OCI-LY7 (cell line): ENCODE measurements at regions not wholly inside any gene's neighbourhood (a gene's known extent, or its start where the extent isn't known, plus 50 kb on each side); places are given as distances from the start of the nearest gene placed in this dataset.

Experiments used
- BruUV-seq: library from RNA; stranded (reverse); fragments of 400-500 nt; replicated peaks from 2 replicates; lab custom pipeline; 2021; lab: Mats Ljungman, UMichigan
- CTCF ChIA-PET: fragments of 300-600 bp; sonication (Branson Sonifier 250); formaldehyde crosslinking; loops from one replicate; lab custom pipeline; 2022; ENCODE audit warnings: antibody characterized with exemption; ENCODE audit not compliant: unreplicated experiment; lab: Charles Lee
- POLR2A ChIA-PET: fragments of 300-600 bp; sonication (Branson Sonifier 250); formaldehyde crosslinking; loops from one replicate; lab custom pipeline; 2022; ENCODE audit warnings: antibody characterized with exemption; lab: Charles Lee
- DNase-seq: peaks from one replicate; pipeline ENCODE4 v3.0.0-alpha.2; 2015; ENCODE audit warnings: low spot score
- H2AFZ ChIP-seq: fragments of 200-600 bp; sonication (generic), shearing (Covaris generic); 2 replicates; pipeline ENCODE4 v1.6.1; 2014; ENCODE audit warnings: mild to moderate bottlenecking, antibody characterized with exemption, low read length, moderate library complexity
- H3K27ac ChIP-seq: fragments of 200-600 bp; sonication (generic); 2 replicates; pipeline ENCODE4 v1.5.1; 2014; ENCODE audit warnings: mixed run types, low read depth, mild to moderate bottlenecking, moderate library complexity, low read length, inconsistent platforms; ENCODE audit not compliant: poor library complexity, severe bottlenecking
- H3K36me3 ChIP-seq: fragments of 200-600 bp; sonication (generic); 2 replicates; pipeline ENCODE4 v1.6.1; 2014; ENCODE audit warnings: mild to moderate bottlenecking, antibody characterized with exemption, low read length, moderate library complexity, mixed read lengths; ENCODE audit not compliant: insufficient read depth
- H3K4me1 ChIP-seq: fragments of 200-600 bp; sonication (generic); 2 replicates; pipeline ENCODE4 v1.5.1; 2014; ENCODE audit warnings: mild to moderate bottlenecking, low read length; ENCODE audit not compliant: insufficient read depth, poor library complexity, severe bottlenecking
- H3K4me2 ChIP-seq: fragments of 200-600 bp; sonication (generic); 2 replicates; pipeline ENCODE4 v1.6.1; 2014; ENCODE audit warnings: mild to moderate bottlenecking, low read length
- H3K4me3 ChIP-seq: fragments of 200-600 bp; sonication (generic); 2 replicates; pipeline ENCODE4 v1.5.1; 2014; ENCODE audit warnings: mild to moderate bottlenecking, low read depth, low read length; ENCODE audit not compliant: poor library complexity, severe bottlenecking
- H3K79me2 ChIP-seq: fragments of 200-600 bp; sonication (generic); 2 replicates; pipeline ENCODE4 v1.6.1; 2016; ENCODE audit warnings: low read depth, mild to moderate bottlenecking, low read length, moderate library complexity, mixed read lengths; ENCODE audit not compliant: insufficient read depth
- H3K9me2 ChIP-seq: fragments of 200-600 bp; sonication (generic); 2 replicates; pipeline ENCODE4 v1.6.1; 2016; ENCODE audit warnings: mild to moderate bottlenecking, low read length, mixed read lengths; ENCODE audit not compliant: insufficient read depth
- H3K9me3 ChIP-seq: fragments of 200-600 bp; sonication (generic); 2 replicates; pipeline ENCODE4 v1.6.1; 2014; ENCODE audit warnings: mild to moderate bottlenecking, mixed run types, low read length, mixed read lengths
- H4K20me1 ChIP-seq: fragments of 200-600 bp; sonication (generic); 2 replicates; pipeline ENCODE4 v1.6.1; 2014; ENCODE audit warnings: mild to moderate bottlenecking, antibody characterized with exemption, low read length, moderate library complexity, mixed read lengths; ENCODE audit not compliant: insufficient read depth
- EZH2phosphoT487 ChIP-seq: fragments of 200-600 bp; sonication (generic); IDR thresholded peaks from 2 replicates; pipeline ENCODE4 v1.6.1; 2018; ENCODE audit warnings: low read depth, borderline replicate concordance, mild to moderate bottlenecking, mixed run types, antibody characterized with exemption, low read length, moderate library complexity, mixed read lengths
- intact Hi-C: fragments of 100-400 bp; cut with micrococcal nuclease; formaldehyde crosslinking; loops from one replicate; pipeline ENCODE4 v1.10.0; 2022; ENCODE audit not compliant: unreplicated experiment
- TF ChIP-seq, protein P1 (sequence below): fragments of 200-600 bp; sonication (generic); conservative IDR thresholded peaks from 2 replicates; pipeline ENCODE4 v1.5.1; 2014; ENCODE audit warnings: mild to moderate bottlenecking, antibody characterized with exemption, low read length, moderate library complexity, mixed read lengths

GRCh38 chrX:95628796-95629195 is 1055.8 kb upstream of the DIAPH2 start:
- BruUV-seq = no TSS peak

DNA sequence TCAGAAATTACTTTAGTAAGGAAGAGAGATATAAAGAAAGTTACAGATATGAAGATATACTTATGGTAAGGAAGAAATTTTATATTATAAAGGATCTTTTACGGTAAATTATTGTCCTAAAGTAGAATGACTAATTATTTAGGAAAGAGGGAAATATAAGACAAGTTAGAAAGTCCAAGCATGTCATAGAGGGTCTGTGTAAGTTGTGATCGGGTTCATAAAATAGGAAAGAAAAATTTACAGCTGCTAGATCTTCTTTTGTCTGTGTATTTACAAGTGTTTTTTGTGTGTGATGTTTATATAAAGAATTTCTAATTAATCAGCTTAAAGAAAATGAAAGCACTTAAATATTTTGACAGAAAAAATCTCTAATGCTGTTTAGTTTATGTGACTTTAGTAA is 1054.9 kb upstream of the DIAPH2 start:
- no peak overlapping the region for H2AFZ ChIP-seq
- ChIA-PET CTCF (no interaction called here), POLR2A (no interaction called here)
- TF ChIP-seq EZH2phosphoT487 = no peak
- TF ChIP-seq, protein P1, sequence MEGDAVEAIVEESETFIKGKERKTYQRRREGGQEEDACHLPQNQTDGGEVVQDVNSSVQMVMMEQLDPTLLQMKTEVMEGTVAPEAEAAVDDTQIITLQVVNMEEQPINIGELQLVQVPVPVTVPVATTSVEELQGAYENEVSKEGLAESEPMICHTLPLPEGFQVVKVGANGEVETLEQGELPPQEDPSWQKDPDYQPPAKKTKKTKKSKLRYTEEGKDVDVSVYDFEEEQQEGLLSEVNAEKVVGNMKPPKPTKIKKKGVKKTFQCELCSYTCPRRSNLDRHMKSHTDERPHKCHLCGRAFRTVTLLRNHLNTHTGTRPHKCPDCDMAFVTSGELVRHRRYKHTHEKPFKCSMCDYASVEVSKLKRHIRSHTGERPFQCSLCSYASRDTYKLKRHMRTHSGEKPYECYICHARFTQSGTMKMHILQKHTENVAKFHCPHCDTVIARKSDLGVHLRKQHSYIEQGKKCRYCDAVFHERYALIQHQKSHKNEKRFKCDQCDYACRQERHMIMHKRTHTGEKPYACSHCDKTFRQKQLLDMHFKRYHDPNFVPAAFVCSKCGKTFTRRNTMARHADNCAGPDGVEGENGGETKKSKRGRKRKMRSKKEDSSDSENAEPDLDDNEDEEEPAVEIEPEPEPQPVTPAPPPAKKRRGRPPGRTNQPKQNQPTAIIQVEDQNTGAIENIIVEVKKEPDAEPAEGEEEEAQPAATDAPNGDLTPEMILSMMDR = no peak
- no peak overlapping the region for H3K27ac ChIP-seq
- H3K4me1 ChIP-seq = no peaks in the 10 kb centered on the region
- no peaks in the 10 kb centered on the region for H4K20me1 ChIP-seq
- no peak overlapping the region for H3K4me3 ChIP-seq
- H3K79me2 ChIP-seq = no peaks in the 10 kb centered on the region
- no peaks in the 10 kb centered on the region for H3K9me2 ChIP-seq
- H3K4me2 ChIP-seq = no peak overlapping the region
- H3K36me3 ChIP-seq = no peaks in the 10 kb centered on the region
- intact Hi-C loops = no loop called here
- DNase-seq = peak; percentile 5
- H3K9me3 ChIP-seq = no peaks in the 10 kb centered on the region
- BruUV-seq = no TSS peak

More at GRCh38 chrX:95628796-95629195, 1055.8 kb upstream of the DIAPH2 start:
- Histone ChIP-seq H3K4me3 (no peak overlapping the region), H3K36me3 (no peaks in the 10 kb centered on the region), H3K4me2 (no peak overlapping the region), H4K20me1 (no peaks in the 10 kb centered on the region), H3K9me3 (no peaks in the 10 kb centered on the region), H3K79me2 (no peaks in the 10 kb centered on the region), H2AFZ (no peak overlapping the region), H3K9me2 (no peaks in the 10 kb centered on the region), H3K27ac (no peak overlapping the region), H3K4me1 (no peaks in the 10 kb centered on the region)
- ChIA-PET POLR2A (interaction anchor here (0.5 to 0.6 kb wide), 2 partner anchors 89 to 112 kb away, joined by 3 to 5 read pairs; no protein-coding TSS in a partner anchor), CTCF (no interaction called here)
- no peak for DNase-seq
- TF ChIP-seq, protein P1 = no peak
- no peak for TF ChIP-seq EZH2phosphoT487
- intact Hi-C loops = no loop called here

- no peaks in the 10 kb centered on the region for H3K4me1 ChIP-seq
- no peak overlapping the region for H2AFZ ChIP-seq
- H3K9me3 ChIP-seq = no peaks in the 10 kb centered on the region
- no peaks in the 10 kb centered on the region for H4K20me1 ChIP-seq
- ChIA-PET CTCF (no interaction called here), POLR2A (no interaction called here)
- H3K79me2 ChIP-seq = no peaks in the 10 kb centered on the region
- TF ChIP-seq EZH2phosphoT487 = no peak
- TF ChIP-seq, protein P1 = no peak
- intact Hi-C loops = no loop called here
- no peaks in the 10 kb centered on the region for H3K36me3 ChIP-seq
- no TSS peak for BruUV-seq
- no peaks in the 10 kb centered on the region for H3K9me2 ChIP-seq
- no peak overlapping the region for H3K4me3 ChIP-seq
- H3K27ac ChIP-seq = no peak overlapping the region
- H3K4me2 ChIP-seq = no peak overlapping the region
- DNase-seq = no peak
Measured at GRCh38 chrX:95640226-95640625, 1044.4 kb upstream of the DIAPH2 start.
